GM21528 (cell line): ENCODE measurements at regions not wholly inside any gene's neighbourhood (a gene's known extent, or its start where the extent isn't known, plus 50 kb on each side); places are given as distances from the start of the nearest gene placed in this dataset.

Experiments used
- ATAC-seq: cut with Tn5 transposase; IDR thresholded peaks from one replicate; pipeline ENCODE4 v1.9.1; 2021; ENCODE audit warnings: mild to moderate bottlenecking, moderate library complexity; ENCODE audit not compliant: unreplicated experiment, low FRiP score

DNA sequence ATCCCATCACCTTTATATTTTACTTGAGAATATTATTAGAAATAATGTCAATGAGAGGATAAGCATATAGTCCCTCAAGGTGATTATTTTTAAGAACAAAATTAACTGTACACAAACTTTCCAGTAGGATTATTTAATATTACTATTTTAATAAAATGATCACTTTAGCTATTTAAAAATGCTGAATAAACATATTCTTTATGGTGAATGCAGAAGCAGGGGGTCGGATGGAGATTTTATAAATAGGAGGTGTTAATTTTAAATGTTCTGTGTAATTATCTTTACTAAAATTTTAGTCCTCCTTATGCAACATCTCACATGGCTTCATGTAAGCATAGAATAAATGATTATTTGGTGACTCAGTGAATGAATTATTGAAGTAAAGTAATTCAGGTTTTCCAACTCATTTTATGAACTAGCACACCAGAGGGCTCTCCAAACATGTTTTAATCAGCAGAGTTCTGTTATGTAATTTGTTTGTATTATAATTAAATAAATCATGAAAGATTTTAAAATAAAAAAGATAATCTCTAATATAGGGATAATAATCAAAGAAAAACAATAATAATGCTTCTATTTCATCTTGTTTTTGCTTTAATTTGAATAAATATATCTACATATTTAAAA is 1635.2 kb downstream of the EFNB2 start:
- no peak for ATAC-seq

DNA sequence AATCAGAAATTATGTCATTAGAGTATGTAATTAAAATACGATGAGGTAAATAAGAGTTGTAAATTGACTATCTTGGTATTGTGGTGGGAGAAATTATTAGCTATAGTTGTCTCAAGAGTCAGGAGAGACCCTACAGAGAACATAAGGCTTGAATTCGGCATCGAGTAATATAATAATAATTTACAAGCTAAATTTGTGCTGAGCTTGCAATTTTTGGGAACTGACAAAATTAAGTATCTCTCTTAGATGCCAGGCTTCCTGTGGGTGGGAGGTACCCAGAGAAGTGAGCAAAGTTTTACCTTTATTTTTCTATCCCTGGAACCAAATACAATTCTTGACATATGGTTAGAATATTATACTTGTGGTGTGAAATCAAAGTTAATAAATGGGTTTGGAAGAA is 1637.0 kb downstream of the EFNB2 start:
- ATAC-seq = no peak

DNA sequence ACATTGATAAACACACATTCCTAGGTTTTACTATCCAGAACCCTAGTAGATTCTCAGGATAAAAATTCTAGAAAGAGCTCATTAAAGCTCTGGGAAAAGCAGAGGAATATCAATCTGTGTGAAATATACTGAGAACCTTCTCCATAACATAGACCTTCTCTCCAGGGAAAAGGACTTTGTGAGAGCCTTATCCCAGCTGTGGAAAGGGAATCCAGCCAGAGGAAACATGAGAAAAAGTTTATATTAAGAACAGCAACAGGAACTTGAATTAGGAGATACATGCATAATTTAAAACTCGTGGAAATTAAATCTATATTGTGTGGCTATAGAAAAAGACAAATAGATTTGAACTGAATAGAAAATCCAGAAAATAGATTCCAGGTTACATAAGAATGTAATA is 1639.9 kb downstream of the EFNB2 start:
- no peak for ATAC-seq

DNA sequence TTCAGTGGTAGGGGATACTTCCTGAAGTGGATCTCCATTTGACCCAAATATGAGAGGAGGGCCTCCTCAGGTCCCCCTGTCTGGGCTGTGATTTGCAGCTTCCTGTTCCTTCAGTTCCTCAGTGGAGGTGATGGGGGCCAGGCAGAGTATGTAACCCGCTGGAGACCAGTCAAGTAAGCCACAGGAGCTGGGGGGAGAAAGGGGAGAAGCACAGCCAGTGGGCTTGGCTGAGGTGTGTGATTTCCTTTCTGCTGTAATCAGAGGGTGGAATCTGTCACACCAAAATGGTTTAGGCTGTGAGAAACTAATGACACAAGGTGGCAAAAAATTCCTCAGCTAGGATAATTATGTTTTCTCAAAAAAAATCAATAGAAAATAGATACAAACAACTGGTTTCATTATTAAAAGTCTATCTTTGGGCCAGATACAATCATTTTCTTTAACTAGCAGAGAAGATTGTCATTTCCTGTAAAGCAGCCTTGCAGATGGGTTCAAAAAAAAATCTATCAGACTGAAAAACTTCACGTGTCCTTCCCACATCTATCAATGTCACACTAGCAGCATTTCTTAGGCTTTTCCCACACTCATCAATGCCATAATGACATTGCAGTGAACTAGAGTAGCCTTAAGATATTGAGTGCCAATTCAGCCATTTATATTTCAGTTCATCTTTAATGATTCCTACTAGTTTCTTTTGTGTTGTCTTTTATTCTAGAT is 1660.3 kb downstream of the EFNB2 start:
- no peak for ATAC-seq

DNA sequence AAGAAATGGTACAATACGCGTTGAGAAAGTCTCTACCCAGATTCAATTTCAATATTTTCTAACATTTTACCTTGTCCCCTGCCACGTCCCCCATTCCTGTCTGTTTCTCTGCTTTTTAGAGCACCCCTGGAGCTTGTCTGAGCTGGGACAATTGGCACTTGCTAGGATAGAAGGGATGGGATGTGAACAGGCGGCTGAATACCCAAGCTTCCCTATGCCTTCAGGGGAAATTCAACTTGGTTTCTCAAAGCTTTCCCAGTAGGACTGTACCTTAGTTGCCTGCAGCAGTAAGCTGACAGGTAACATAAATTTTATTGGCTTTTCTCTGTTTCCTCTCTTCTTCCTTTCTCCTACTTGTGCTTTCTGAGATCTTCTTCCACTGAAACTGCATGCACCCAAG is 1663.3 kb downstream of the EFNB2 start:
- no peak for ATAC-seq

DNA sequence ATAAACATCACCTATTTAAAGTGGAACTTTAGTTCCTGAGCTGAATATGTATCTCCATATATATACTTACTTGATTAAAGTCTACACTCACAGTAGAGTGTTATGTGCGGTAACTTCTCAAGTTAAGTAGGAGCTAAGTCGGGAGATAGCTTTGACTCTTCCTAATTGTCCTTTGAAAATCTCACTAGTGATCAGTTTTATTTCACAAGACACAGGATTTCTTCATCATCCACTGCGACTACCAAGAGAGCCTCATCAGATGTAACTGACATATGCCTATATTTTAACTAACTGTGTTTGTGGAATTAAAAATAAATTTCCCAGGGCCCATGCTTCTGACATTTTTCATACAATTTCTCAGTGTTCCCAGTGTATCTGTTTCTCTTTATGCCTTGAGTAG is 1664.0 kb downstream of the EFNB2 start:
- no peak for ATAC-seq

DNA sequence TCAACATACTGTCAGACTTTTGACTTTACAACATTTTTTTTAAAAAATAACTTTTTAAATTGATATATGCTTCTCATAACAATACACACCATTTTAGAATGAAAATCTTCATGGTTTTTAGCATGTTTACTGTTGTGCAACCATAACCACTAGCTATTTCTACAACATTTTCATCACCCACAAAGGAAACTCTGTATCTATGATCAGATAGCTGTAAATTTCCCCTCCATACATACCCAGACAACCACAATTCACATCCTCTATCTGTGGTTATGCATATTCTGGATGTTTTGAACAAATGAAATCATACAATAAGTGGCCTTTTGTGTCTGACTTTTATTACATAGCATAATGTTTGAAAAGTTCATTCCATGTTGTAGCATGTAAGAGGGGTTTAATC is 1666.0 kb downstream of the EFNB2 start:
- ATAC-seq = no peak

DNA sequence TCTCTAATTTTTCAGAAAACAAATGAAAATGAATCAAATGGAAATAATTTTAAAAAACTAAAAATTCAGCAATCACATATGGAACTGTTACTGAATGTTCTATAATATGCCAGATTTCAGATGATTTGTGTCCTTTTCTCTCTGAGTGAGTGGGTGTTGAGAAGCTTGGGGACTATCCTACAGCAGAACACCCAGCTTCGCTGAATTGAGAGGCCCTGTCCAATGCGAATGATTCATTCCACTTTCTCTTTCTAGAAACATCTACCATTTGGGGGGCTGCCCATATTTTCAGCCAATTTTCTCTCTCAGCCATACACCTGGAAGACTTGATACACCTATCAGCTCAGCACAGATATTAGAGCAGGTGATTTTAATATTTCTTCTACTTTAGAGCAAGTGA is 1666.7 kb downstream of the EFNB2 start:
- no peak for ATAC-seq

- ATAC-seq = no peak
Observed at GRCh38 chr13:104855581-104855980, 1679.9 kb downstream of the EFNB2 start.

- ATAC-seq = no peak
Observed at GRCh38 chr13:104854698-104855097, 1680.8 kb downstream of the EFNB2 start.

DNA sequence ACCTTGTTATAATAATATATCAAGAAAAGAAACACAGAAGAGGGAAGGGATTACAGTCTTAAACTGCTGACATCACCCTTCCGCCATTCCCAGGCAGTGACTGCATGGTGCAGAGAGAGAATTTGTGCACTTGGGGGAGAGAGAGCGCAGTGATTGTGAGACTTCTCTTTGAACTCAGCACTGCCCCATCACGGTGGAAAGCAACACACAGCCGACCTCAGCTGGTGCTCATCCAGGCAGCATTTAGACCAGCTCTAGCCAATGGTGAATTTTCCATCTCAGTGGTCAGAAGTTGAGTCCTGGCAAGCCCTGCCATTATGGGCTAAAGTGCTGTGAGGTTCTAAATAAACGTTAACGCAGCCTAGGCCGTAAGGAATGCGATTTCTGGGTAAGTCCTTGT is 1681.5 kb downstream of the EFNB2 start:
- ATAC-seq = no peak

GRCh38 chr13:104847922-104848321 is 1687.5 kb downstream of the EFNB2 start:
- no peak for ATAC-seq

DNA sequence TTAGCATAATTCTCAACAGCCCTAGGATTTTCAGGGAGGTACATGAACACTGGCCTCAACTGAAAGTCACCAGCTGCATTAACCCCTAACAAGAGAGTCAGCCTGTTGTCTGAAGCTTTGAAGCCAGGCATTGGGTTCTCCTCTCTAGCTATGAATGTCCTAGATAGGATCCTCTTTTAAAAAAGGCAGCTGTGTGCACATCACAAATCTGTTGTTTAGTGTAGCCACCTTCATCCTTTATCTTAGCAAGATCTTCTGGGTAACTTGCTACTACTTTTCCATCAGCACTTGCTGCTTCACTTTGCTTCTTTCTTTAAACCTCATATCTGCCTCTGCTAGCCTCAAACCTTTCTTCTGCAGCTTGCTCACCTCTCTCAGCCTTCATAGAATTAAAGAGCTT is 1692.1 kb downstream of the EFNB2 start:
- no peak for ATAC-seq

GRCh38 chr13:104841110-104841509 is 1694.4 kb downstream of the EFNB2 start:
- ATAC-seq = no peak

GRCh38 chr13:104837756-104838155 is 1697.7 kb downstream of the EFNB2 start:
- ATAC-seq = no peak

DNA sequence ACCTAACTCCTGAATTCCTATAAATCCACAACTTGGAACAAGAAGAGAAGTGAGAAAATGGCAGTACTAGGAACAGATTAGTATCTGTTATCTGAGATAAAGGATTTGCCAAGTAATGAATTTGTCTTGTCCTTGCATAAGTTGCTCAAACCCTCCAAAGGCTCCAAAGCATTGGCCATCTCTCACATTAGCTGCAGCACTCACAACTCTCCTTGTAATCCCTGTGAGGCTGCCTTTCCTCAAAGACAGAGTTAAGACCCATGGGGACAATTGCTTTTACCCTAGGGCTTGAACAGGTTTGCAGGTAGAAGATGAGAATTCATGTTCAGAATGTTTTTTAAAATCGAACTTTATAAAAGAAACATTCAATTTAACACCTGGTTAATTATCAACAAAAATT is 1702.2 kb downstream of the EFNB2 start:
- ATAC-seq = no peak

DNA sequence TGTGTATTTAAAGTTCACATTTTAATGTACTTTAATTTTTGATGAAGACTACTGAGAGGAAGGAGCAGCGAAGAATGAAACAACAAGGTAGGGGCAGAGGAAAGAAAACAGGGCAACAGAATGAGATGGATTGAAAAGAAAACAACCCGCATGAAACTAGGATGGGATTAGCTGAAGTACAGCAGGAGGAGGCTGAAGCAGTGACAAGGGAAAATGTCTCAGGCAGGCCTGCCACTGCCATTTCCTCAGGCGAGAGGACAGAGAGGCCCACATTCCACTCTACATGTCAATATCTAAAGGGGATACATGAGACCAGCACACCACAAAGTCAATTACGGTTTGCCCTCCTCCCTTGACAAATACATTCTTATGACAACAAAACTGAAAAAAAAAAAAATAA is 1703.2 kb downstream of the EFNB2 start:
- no peak for ATAC-seq

- ATAC-seq = no peak
Observed at GRCh38 chr13:104831831-104832230, 1703.6 kb downstream of the EFNB2 start.

GRCh38 chr13:104823709-104824108 is 1711.8 kb downstream of the EFNB2 start:
- no peak for ATAC-seq

DNA sequence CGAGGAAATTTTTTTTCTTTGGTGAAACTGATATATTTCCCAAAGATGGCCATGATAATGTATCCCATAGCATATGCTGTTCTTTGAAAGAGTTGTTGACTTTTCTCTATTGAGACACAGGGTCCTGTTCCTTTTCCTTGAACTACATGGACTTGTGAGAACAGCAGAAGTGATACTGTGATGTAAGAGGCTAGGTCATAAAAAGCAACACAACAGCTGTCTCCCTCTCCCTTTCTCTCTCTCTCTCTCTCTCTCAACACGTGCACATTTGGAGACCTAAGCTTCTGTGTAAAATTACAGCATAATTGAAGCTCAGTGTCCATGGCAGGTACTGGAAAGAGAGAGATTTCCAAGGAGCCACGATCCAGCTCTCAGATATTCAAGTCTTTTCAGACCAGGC is 1712.4 kb downstream of the EFNB2 start:
- ATAC-seq = no peak

DNA sequence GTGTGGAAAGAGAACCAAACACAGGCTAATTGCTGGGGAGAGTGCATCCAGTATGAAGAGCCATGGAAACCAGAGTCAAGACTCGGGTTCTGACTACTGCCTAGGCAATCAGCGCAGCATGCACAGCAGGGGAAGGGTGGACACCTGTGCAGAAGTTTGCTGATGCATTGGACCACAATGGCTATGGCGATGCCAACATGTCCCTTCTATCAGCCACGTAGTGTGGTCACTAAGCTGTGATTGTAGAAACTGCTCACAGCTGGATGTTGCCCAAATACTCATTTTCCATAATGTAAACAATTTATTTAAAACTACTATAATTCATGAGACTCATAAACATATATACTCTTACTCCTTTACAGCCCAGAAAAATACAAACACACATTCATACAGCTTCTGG is 1718.2 kb downstream of the EFNB2 start:
- no peak for ATAC-seq

DNA sequence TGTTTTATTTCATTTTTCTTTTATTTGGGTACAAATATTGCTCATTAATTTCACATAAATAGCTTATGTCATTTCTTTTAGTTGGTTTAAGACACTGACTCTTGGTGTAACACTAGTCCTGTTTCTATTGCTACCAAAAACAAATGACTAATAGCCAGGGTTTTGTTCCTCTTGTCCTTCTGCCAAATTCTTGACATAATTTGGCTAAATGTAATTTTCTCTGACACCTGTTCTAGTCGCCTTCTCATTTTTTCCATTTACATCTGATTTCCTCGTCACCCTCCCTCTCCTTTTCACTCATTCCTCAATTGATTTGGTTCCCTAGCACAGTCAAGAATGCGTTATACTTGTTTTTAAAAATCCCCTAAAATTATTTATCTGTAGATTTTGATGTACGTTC is 1718.7 kb downstream of the EFNB2 start:
- no peak for ATAC-seq
